GM19438 (cell line): ENCODE measurements at regions not wholly inside any gene's neighbourhood (a gene's known extent, or its start where the extent isn't known, plus 50 kb on each side); places are given as distances from the start of the nearest gene placed in this dataset.

Experiments used
- ATAC-seq: cut with Tn5 transposase; IDR thresholded peaks from one replicate; pipeline ENCODE4 v1.9.1; 2021; ENCODE audit warnings: low read depth; ENCODE audit not compliant: unreplicated experiment

DNA sequence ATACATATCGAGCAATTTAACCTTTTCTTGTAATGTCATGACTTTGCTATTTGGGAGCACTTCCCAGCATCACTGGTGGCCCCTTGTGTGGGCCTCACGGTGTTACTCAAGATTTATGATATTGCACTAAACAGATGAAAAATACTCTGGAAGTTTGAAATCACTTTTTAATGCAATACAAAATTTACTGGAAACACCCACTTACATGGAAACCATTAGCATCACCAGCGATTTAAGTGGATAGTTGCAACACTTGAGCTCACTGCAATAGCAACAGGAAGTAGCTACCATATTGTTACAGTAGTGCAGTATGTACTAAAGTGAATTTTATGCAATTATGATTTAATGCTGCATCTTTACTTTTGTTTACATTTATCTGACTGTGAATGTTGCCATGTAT is 184.4 kb downstream of the MDFIC start:
- no peak for ATAC-seq

DNA sequence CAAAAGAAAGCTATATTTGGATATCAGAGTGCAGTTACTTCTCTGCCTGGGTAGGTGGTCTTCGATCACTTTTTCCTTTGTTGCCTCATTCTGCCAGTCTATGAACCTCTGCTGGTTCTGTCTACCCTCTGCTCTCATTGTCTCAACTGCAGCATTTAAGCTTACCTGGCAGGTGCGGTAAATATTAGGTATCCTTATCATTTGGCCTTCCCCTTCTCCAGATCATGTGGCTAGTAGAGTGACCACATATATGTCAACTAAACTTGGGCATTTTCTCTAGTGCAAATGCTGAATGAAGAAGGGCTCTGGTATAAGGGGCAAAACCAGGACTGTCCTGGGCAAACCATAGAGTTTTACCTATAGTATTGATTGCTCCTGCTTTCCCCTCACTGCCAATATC is 180.8 kb downstream of the MDFIC start:
- ATAC-seq: no peak

DNA sequence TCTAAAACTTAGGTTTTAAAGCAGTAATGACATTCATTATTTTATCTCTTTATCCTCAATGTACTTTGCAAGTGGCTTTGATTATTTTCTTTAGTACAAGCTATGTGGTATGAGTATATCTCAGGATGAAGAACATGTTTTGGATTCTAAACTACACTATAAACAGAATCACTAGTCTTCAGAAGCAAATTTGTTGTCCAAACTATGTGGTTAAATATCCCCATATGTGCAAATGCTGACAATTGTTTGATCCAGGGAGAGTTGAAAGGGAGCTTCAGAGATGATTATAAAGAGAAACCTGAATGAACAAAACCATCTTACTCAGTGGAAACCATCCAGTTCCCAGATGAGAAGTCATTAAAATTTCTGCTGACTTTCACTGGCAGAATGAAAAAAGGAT is 179.3 kb downstream of the MDFIC start:
- ATAC-seq: no peak

DNA sequence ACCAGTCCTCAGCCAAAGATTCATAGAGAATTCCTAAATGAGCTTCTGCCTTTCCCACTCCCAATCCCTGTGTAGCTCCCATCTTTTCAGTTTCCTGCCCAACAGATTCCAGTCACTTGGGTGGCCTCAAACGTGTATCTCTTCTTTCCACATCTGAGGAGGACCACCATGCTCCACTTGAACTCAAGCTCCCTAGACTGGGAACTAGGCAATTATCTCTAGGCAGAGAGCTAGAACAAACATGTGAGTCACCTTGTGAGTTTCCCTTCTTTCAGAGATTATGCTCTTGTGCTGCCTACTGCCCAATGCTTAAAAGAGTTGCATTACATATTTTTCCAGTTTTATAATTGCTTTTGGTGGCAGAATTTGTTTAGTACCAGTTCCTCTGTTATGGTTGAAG is 178.0 kb downstream of the MDFIC start:
- ATAC-seq: no peak

DNA sequence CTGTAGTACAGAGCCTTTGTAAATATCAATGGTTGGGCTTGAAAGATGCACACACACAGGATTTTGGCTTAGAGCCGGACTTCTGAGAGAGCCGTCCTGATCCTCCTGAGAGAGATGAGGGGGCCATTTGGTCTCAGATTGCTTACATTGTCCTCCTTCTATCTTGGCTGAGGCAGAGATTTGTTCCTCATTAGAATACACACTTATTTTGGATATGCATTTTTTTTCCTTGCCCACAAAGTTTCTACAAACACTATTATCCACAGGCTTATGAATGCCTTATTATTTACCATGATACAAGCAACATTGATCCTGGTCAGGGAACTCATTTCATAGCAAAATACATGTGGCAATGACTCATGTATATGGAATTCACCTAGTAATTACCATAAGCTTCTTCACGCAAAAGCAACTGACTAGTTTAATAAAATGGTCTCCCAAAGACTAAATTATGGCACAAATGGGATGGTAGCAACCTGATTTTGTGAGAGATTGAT is 175.3 kb downstream of the MDFIC start:
- ATAC-seq: no peak

DNA sequence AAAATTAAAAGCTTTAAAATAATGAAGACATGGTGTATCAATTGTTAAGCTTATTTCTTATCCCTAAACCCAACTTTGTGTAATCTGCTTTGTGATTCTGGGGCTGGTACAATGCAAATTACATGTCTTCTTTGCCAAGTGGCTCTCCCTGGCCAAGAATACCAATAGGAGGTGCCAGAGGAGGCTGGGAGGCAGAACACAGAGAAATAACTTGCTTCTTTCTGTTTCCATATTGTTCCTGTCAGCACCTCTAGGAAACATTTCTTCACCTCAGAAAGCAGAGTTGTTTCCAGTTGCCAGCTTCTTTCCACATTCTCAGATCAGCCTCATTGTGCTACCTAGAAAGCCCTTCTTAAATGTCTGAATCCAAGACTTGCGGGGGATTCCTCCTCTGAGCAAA is 174.4 kb downstream of the MDFIC start:
- ATAC-seq: no peak

DNA sequence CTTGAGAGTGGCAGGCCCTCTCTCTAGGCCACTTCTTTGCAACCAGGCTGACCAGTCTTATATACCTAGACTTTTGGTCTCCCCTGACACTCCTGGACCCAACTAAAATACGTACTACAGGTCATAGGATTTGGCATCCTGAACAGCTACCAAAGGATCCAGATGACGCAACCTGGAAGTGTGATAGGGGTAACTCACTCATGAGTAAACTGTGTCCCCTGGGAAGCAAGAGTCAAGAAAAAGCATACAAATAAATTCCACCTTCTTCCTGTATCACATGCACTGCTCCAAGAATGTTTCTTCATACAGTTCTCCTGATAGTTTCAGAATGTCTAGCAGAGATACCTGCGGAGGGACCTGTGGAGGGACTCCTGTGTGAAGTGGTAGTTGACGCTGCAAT is 172.3 kb downstream of the MDFIC start:
- no peak for ATAC-seq

DNA sequence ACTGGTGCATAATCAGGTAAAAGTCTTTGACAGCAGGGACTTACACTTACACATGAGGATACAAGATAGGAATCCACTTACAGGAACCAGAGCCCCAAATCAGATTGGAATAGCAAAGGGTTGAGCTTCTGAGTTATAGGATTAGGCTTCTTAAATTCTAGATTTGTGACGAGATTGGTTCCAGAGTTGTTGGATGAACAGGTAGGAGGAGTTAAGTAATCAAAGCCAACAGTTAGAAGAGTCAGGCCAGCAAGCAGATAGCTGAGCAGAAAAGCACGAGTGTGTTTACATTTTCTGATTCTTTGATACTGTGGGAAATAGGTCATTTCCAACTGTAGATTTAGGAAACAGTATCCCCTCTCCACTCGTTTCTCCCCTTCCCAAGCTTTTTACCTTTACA is 167.0 kb downstream of the MDFIC start:
- ATAC-seq: no peak

DNA sequence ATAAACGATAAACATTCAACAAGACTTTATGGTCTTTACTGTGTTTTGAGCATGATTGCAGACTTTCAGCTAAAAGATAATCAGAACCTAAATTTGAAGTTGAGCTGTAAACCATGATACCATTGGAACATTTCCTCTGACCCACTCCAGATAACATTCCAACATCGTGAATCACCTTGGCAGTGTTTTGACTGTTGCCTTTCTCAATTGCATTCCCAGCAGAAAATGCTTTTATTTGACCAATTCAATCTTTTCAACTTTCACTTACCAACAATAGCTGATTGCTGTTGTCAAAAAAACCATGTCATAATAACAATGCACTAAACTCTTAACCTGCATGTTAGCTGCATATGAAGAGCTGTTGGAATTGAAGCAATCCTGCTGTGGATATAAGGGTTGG is 165.5 kb downstream of the MDFIC start:
- ATAC-seq: no peak

DNA sequence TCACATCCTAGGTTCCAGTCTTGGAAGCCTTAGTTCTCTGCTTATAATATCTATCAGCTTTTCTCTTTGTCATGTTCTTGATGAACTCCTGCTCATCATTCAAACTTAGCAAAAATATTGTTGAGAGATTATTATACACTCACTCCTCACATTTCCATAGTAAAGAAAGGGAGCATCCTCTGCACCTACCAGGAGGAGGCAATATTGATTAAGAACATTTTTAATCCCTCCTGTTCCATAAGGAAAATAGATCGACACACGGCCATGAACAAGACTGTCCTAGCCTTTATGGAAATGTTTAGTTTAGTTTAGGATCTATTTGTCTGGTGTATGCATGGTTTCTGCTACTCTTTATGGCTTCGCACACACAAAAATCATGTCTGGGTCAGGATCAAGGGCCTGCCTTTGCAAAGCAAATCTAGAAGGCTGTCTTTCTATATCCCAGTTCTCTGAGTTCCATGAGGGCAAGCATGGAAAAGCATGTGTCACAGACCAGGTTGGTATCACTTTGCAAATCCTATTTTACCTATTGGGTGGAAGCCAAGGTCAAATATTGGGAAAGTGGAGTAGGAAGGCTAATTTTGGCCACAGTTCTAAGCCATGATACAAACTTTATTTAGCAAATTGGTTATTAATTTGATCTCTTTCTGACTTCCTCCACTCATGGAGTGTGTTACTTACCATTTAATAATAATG is 164.4 kb downstream of the MDFIC start:
- no peak for ATAC-seq

DNA sequence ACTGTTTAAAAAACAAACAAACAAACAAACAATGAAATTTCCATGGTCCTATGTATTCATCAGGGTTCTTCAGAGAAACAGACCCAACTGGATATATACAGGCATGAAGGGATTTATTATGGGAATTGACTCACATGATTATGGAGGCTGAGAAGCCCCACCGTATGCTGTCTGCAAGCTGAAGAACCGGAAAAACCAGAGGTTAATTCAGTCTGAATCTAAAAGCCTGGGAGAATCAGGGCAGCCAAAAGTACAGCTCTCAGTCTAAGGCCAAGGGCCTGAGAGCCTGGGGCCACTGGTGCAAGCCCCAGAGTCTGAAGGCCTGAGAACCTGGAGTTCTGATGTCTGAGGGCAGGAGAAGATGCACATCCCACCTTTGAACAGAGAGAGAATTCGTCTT is 163.5 kb downstream of the MDFIC start:
- no peak for ATAC-seq

DNA sequence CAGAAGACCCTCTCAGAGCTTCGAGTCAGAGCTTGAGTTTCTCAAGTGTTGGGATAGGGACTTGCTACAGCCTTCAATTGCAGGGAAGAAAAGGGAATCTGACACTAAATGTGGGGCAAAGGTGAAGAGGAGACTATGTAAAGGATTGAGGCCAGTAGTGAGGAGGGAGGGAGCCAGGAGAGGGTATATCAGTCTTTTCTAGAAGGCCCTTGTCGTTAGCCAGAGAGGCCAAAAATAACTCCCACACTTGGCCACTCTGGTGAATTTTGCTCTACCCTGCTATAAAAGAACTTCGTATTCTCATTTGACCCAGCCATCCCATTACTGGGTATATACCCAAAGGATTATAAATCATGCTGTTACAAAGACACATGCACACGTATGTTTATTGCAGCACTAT is 162.0 kb downstream of the MDFIC start:
- no peak for ATAC-seq

DNA sequence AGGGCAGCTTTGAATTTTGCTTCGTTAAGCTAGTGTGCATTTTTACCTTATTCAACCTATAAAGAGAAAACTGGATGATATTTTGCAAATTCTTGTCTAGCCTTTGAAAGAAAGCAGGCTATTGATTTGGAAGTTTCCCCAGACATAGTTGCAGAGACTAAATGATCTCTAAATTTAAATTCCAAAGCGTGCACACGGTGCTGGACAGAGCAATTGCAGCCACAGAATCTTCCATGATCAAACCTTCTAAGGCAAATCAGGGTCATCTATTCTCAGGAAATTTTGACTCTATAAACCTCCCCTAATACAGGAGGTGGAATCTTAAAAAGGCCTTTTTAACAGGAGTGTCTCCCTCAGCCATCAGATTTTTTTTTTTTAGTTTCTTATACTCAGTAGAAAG is 159.9 kb downstream of the MDFIC start:
- ATAC-seq: no peak

DNA sequence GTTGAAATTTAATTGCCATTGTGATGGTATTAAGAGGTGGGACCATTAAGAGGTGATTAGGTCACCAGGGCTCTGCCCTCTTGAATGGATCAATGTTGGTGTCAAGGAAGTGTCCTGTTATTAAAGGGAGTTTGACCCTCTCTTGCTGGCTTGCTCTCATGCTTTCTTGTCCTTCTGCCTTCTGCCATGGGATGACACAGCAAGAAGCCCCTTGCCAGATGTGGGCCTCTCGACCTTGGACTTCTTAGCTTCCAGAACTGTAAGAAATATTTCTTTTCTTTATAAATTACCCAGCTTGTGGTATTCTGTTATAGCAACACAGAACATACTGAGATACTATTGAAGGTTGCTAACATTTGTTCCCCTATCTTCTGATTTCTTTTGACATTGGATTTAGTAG is 157.0 kb downstream of the MDFIC start:
- no peak for ATAC-seq

DNA sequence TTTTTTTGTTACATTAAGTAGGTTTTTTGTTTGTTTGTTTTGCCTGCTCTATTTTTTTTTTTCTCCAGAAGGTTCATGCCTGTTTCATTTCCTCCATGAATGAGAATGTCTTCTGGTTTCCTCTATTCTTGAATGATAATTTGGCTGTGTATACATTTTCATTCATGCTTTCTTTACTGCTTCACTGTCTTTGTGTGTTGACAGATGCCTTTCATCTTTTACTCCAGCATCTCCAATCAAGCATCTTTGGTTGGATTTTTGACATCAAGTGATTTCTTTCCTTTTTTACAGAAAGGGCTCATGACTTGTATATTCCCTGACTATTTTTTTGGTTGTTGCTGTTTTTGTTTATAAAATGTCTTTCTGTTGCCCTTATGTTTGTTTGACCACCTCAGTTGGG is 156.5 kb downstream of the MDFIC start:
- no peak for ATAC-seq

DNA sequence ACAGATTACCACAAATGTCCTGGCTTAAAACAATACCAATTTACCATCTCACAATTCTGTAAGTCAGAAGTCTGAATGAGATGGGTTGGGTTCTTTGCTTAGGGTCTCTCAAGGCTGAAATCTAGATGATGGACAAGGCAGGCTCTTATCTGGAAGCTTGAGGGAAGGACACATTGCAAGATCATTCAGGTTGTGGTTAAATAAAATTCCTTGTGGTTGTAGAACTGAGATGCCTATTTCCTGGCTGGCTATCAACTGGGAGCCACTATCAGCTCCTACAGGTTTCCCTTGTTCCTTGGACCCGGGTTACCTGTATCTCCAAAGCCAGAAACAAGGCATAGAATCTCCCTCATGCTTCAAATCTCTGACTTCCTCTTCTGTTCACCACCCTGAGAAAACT is 148.4 kb downstream of the MDFIC start:
- no peak for ATAC-seq
